IPS-20b (cell line): ENCODE measurements at regions not wholly inside any gene's neighbourhood (a gene's known extent, or its start where the extent isn't known, plus 50 kb on each side); places are given as distances from the start of the nearest gene placed in this dataset.

ENCODE experiments used
- H3K27ac ChIP-seq: one replicate; pipeline ENCODE4 v1.5.1; 2013; ENCODE audit warnings: low read length
- H3K27me3 ChIP-seq: 2 replicates; pipeline ENCODE4 v1.6.1; 2013; ENCODE audit warnings: mild to moderate bottlenecking, low read length, inconsistent platforms; ENCODE audit not compliant: insufficient read depth
- H3K36me3 ChIP-seq: 2 replicates; pipeline ENCODE4 v1.6.1; 2013; ENCODE audit warnings: low read depth, mild to moderate bottlenecking, inconsistent platforms, low read length, moderate library complexity; ENCODE audit not compliant: insufficient read depth
- H3K4me1 ChIP-seq: 2 replicates; pipeline ENCODE4 v1.6.1; 2013; ENCODE audit warnings: mild to moderate bottlenecking, control low read depth, inconsistent platforms, low read length, moderate library complexity; ENCODE audit not compliant: insufficient read depth
- H3K4me3 ChIP-seq: 2 replicates; pipeline ENCODE4 v1.5.1; 2013; ENCODE audit warnings: mild to moderate bottlenecking, low read length, inconsistent platforms
- H3K9ac ChIP-seq: 2 replicates; pipeline ENCODE4 v1.6.1; 2013; ENCODE audit warnings: low read depth, mild to moderate bottlenecking, inconsistent platforms, low read length, moderate library complexity
- H3K9me3 ChIP-seq: 2 replicates; pipeline ENCODE4 v1.6.1; 2013; ENCODE audit warnings: mild to moderate bottlenecking, low read depth, low read length, inconsistent platforms; ENCODE audit not compliant: insufficient read depth

DNA sequence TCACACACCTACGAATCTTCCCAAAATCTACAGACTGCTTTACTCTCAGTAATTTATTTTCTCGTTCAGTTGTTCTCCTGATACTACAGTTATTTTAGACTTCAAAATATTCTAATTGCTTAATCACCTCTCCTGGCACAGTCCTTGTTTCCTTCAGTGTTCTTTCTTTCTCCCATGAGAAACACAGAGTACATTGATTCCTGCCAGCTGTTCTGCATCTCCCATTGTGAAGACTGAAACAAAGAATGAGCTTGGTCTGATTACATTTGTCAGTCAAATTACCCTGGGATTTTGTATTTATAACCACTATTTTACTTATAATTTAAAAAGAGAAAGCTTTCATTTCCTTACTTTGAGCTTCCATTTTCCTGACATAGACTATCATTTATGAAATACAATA, 63.9 kb upstream of the TANK start:
- H3K9ac ChIP-seq: no peak overlapping the region
- H3K36me3 ChIP-seq: no peaks in the 10 kb centered on the region
- H3K4me1 ChIP-seq: peaks cover 7% of the 10 kb centered on the region
- no peaks in the 10 kb centered on the region for H3K27me3 ChIP-seq
- no peaks in the 10 kb centered on the region for H3K9me3 ChIP-seq
- no peak overlapping the region for H3K27ac ChIP-seq
- no peak overlapping the region for H3K4me3 ChIP-seq

DNA sequence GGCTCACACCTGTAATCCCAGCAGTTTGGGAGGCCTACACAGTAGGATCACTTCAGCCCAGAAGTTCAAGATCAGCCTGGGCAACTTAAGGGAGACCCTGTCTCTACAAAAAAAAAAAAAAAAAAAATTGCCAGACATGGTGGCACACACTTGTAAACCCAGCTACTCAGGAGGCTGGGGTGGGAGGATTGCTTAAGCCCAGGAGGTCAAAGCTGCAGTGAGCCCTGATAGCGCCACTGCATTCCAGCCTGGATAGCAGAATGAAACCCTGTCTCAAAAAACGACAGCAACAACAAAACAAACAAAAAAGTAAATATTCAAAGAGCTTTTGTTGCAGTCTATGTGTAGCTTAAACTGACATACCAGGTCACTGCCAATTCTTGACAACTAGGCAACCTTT, 63.1 kb upstream of the TANK start:
- Histone ChIP-seq H3K4me1 (peaks cover 10% of the 10 kb centered on the region), H3K27me3 (no peaks in the 10 kb centered on the region), H3K9ac (no peak overlapping the region), H3K27ac (no peak overlapping the region), H3K4me3 (no peak overlapping the region), H3K36me3 (no peaks in the 10 kb centered on the region), H3K9me3 (no peaks in the 10 kb centered on the region)

DNA sequence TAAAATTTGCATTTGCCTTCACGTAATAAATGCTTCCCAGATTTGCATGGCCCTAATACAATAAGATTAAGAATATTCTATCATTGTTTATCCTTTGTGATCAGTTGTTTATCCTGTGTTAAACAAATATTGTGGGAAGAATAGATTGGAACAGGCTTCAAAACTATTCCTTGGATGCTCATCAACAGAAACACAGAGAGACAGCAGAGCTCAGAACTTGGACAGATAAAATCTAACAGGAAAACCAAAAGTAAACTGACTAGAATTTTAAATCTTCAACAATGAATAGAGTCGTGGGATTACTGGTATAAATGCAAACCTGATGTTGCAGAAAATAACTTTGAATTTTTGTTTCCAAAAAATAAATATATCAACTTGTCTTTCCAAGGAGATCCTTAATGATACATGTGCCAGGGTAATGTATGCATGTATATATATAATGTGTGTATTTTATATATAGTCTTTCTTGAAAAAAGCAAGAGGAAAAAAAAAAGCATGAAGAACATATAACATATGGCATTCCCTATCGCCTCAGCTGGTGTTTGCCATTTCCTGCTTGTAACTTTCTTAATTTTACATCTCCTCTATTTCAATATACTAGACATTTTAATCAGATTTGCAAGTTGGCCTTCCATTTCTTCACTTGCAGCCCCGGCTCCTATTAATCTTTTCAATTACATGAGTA, 59.9 kb upstream of the TANK start:
- Histone ChIP-seq H3K9ac (no peak overlapping the region), H3K27ac (no peak overlapping the region), H3K9me3 (no peaks in the 10 kb centered on the region), H3K27me3 (no peaks in the 10 kb centered on the region), H3K4me3 (no peak overlapping the region), H3K4me1 (peaks cover 10% of the 10 kb centered on the region), H3K36me3 (no peaks in the 10 kb centered on the region)

DNA sequence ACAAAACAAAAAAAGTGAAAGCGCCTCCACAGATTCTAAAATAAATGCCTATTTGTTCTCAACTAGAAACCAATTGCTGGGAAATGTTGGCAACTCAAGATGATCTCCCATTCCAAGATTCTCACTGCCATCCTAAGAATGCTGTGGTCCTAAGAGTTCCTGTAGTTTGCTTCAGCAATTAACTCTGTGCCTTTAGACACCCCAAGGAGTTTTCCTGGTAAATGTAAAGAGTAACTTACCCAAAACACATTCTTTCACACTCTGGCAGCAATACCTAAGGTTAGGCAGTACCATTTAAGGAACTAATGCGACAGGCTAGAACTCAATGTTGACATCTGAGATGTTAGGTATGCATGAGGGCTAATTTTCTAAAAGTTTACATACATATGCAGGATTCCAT, 58.8 kb upstream of the TANK start:
- peaks cover 8% of the 10 kb centered on the region for H3K4me1 ChIP-seq
- no peaks in the 10 kb centered on the region for H3K9me3 ChIP-seq
- H3K4me3 ChIP-seq: no peak overlapping the region
- H3K27ac ChIP-seq: no peak overlapping the region
- no peak overlapping the region for H3K9ac ChIP-seq
- H3K36me3 ChIP-seq: no peaks in the 10 kb centered on the region
- no peaks in the 10 kb centered on the region for H3K27me3 ChIP-seq

GRCh38 chr2:161102770-161103450, 57.3 kb upstream of the TANK start:
- no peaks in the 10 kb centered on the region for H3K36me3 ChIP-seq
- peaks cover 8% of the 10 kb centered on the region for H3K4me1 ChIP-seq
- no peaks in the 10 kb centered on the region for H3K9me3 ChIP-seq
- H3K4me3 ChIP-seq: no peak overlapping the region
- H3K27me3 ChIP-seq: no peaks in the 10 kb centered on the region
- H3K9ac ChIP-seq: no peak overlapping the region
- no peak overlapping the region for H3K27ac ChIP-seq

- Histone ChIP-seq H3K4me3 (no peak overlapping the region), H3K36me3 (no peaks in the 10 kb centered on the region), H3K9me3 (no peaks in the 10 kb centered on the region), H3K9ac (no peak overlapping the region), H3K27ac (no peak overlapping the region), H3K4me1 (peaks cover 8% of the 10 kb centered on the region), H3K27me3 (no peaks in the 10 kb centered on the region)
Observed at GRCh38 chr2:161103451-161103831, 56.8 kb upstream of the TANK start.

GRCh38 chr2:161104054-161104553, 56.1 kb upstream of the TANK start:
- Histone ChIP-seq H3K27ac (no peak overlapping the region), H3K9me3 (no peaks in the 10 kb centered on the region), H3K4me3 (no peak overlapping the region), H3K4me1 (peaks cover 8% of the 10 kb centered on the region), H3K27me3 (no peaks in the 10 kb centered on the region), H3K9ac (no peak overlapping the region), H3K36me3 (no peaks in the 10 kb centered on the region)

- Histone ChIP-seq H3K9me3 (no peaks in the 10 kb centered on the region), H3K27ac (no peak overlapping the region), H3K9ac (no peak overlapping the region), H3K27me3 (no peaks in the 10 kb centered on the region), H3K4me3 (no peak overlapping the region), H3K4me1 (peaks cover 9% of the 10 kb centered on the region), H3K36me3 (no peaks in the 10 kb centered on the region)
Observed at GRCh38 chr2:161107265-161107664, 53.0 kb upstream of the TANK start.
